SK-N-SH treated with all-trans-retinoic acid at 6 μM for 48 hours (cell line): ENCODE measurements at regions not wholly inside any gene's neighbourhood (a gene's known extent, or its start where the extent isn't known, plus 50 kb on each side); places are given as distances from the start of the nearest gene placed in this dataset.

ENCODE experiments used
- ARNTL ChIP-seq: fragments of 450-650 bp; formaldehyde crosslinking; IDR thresholded peaks from 2 replicates; pipeline ENCODE4 v1.5.0; 2020; ENCODE audit warnings: low read depth, mild to moderate bottlenecking, moderate library complexity, borderline replicate concordance
- PATZ1 ChIP-seq: fragments of 250-450 bp; sonication (Bioruptor Pico); IDR thresholded peaks from 2 replicates; pipeline ENCODE4 v1.8.0; 2020; ENCODE audit warnings: mild to moderate bottlenecking, moderate library complexity, borderline replicate concordance
- ZFP3 ChIP-seq: fragments of 250-450 bp; sonication (Bioruptor Pico); IDR thresholded peaks from 2 replicates; pipeline ENCODE4 v1.5.0; 2020; ENCODE audit warnings: mild to moderate bottlenecking, moderate library complexity

GRCh38 chr2:60695793-60696192 is 60.3 kb upstream of the PAPOLG start:
- no peak for TF ChIP-seq ARNTL
- TF ChIP-seq ZFP3 (CRISPR knock-in tag): no peak
- TF ChIP-seq PATZ1 (CRISPR knock-in tag): no peak
